GM21825 (cell line): ENCODE measurements at regions not wholly inside any gene's neighbourhood (a gene's known extent, or its start where the extent isn't known, plus 50 kb on each side); places are given as distances from the start of the nearest gene placed in this dataset.
"Not testable (repeated sequence)": the region's sequence is repeated elsewhere in the genome, so short reads cannot be mapped to it uniquely, and the experiment has no call there.

Source experiments
- ATAC-seq: cut with Tn5 transposase; IDR thresholded peaks from one replicate; pipeline ENCODE4 v1.9.1; 2021; ENCODE audit warnings: mild to moderate bottlenecking, moderate library complexity; ENCODE audit not compliant: unreplicated experiment

- no peak for ATAC-seq
Observed at GRCh38 chrX:121635141-121635540, 587.7 kb downstream of the GLUD2 start.

- no peak for ATAC-seq
Observed at GRCh38 chrX:121639781-121640180, 592.4 kb downstream of the GLUD2 start.

GRCh38 chrX:121641560-121641959, 594.1 kb downstream of the GLUD2 start:
- ATAC-seq = no peak

GRCh38 chrX:121642415-121642814, 595.0 kb downstream of the GLUD2 start:
- no peak for ATAC-seq

- ATAC-seq = no peak
Observed at GRCh38 chrX:121649417-121649816, 602.0 kb downstream of the GLUD2 start.

GRCh38 chrX:121655276-121655675, 607.9 kb downstream of the GLUD2 start:
- no peak for ATAC-seq

- ATAC-seq = no peak
Observed at GRCh38 chrX:121666171-121666570, 618.8 kb downstream of the GLUD2 start.

- ATAC-seq = no peak
Observed at GRCh38 chrX:121671649-121672048, 624.2 kb downstream of the GLUD2 start.

GRCh38 chrX:121709236-121709635, 661.8 kb downstream of the GLUD2 start:
- not testable (repeated sequence) for ATAC-seq

- ATAC-seq = no peak
Observed at GRCh38 chrX:121733514-121733913, 686.1 kb downstream of the GLUD2 start.

- ATAC-seq = no peak
Observed at GRCh38 chrX:121746105-121746504, 698.7 kb downstream of the GLUD2 start.

GRCh38 chrX:121753602-121754001, 706.2 kb downstream of the GLUD2 start:
- not testable (repeated sequence) for ATAC-seq

GRCh38 chrX:121754301-121754700, 706.9 kb downstream of the GLUD2 start:
- no peak for ATAC-seq

- ATAC-seq = no peak
Observed at GRCh38 chrX:121755541-121755940, 708.1 kb downstream of the GLUD2 start.

- ATAC-seq = no peak
Observed at GRCh38 chrX:121761845-121762244, 714.4 kb downstream of the GLUD2 start.

GRCh38 chrX:121763671-121764070, 716.3 kb downstream of the GLUD2 start:
- ATAC-seq = no peak

GRCh38 chrX:121768210-121768609, 720.8 kb downstream of the GLUD2 start:
- not testable (repeated sequence) for ATAC-seq

GRCh38 chrX:121781991-121782390, 734.6 kb downstream of the GLUD2 start:
- no peak for ATAC-seq

- no peak for ATAC-seq
Observed at GRCh38 chrX:121782544-121782943, 735.1 kb downstream of the GLUD2 start.

- ATAC-seq = no peak
Observed at GRCh38 chrX:121782976-121783375, 735.6 kb downstream of the GLUD2 start.

GRCh38 chrX:121802881-121803412, 755.5 kb downstream of the GLUD2 start:
- no peak for ATAC-seq

- ATAC-seq = no peak
Observed at GRCh38 chrX:121823406-121823805, 776.0 kb downstream of the GLUD2 start.

- ATAC-seq = no peak
Observed at GRCh38 chrX:121831601-121832000, 784.2 kb downstream of the GLUD2 start.
